ENCODE measurements at regions not wholly inside any gene's neighbourhood (a gene's known extent, or its start where the extent isn't known, plus 50 kb on each side); places are given as distances from the start of the nearest gene placed in this dataset.

- DNase-seq, result peak in 1 of 2 donors; percentile 6
- no peak overlapping the region for H3K4me3 ChIP-seq
- no peaks in the 10 kb centered on the region for H3K36me3 ChIP-seq
- peaks cover 0 to 5% (median 1%) of the 10 kb centered on the region in 4 donors for H3K4me1 ChIP-seq
- 67 to 84% methylated on average over 8 of the region's 8 CpGs for WGBS, 2 donors
- no peak for ATAC-seq (ENCODE audit: low FRiP score in 2 of 2)
- TF ChIP-seq POLR2AphosphoS5 (IDR thresholded peaks at IDR 0.05) (no peak), CTCF (IDR thresholded peaks at IDR 0.05) (no peak), EP300 (IDR thresholded peaks at IDR 0.05) (no peak), POLR2A (IDR thresholded peaks at IDR 0.05) (no peak)
- H3K9me3 ChIP-seq, result no peaks in the 10 kb centered on the region
- no peaks in the 10 kb centered on the region for H3K27me3 ChIP-seq
- H3K27ac ChIP-seq, result no peak overlapping the region
Measured at GRCh38 chr5:172505403-172505759, 51.1 kb upstream of the SH3PXD2B start.

- Histone ChIP-seq H3K27ac (peak overlapping the region in 1 of 4 donors; percentile 11), H3K27me3 (no peaks in the 10 kb centered on the region), H3K4me1 (peaks cover 0 to 5% (median 1%) of the 10 kb centered on the region in 4 donors), H3K36me3 (no peaks in the 10 kb centered on the region), H3K4me3 (no peak overlapping the region), H3K9me3 (no peaks in the 10 kb centered on the region)
- ATAC-seq (ENCODE audit: low FRiP score in 2 of 2) (peak in 1 of 2 donors; percentile 54), DNase-seq (peak in 1 of 2 donors; percentile 12)
- WGBS, 2 donors, result 66 to 77% methylated on average over 4 of the region's 4 CpGs
- TF ChIP-seq EP300 (IDR thresholded peaks at IDR 0.05) (no peak), CTCF (IDR thresholded peaks at IDR 0.05) (no peak), POLR2AphosphoS5 (IDR thresholded peaks at IDR 0.05) (no peak), POLR2A (IDR thresholded peaks at IDR 0.05) (no peak)
Measured at GRCh38 chr5:172504701-172505402, 50.5 kb upstream of the SH3PXD2B start.

GRCh38 chr5:172503925-172504700, 49.8 kb upstream of the SH3PXD2B start:
- H3K27me3 ChIP-seq, result no peaks in the 10 kb centered on the region
- peaks cover 0 to 5% (median 1%) of the 10 kb centered on the region in 4 donors for H3K4me1 ChIP-seq
- DNase-seq (peak; percentile 19 to 67), ATAC-seq (ENCODE audit: low FRiP score in 2 of 2) (peak; percentile 20 to 84)
- TF ChIP-seq POLR2AphosphoS5 (IDR thresholded peaks at IDR 0.05), result no peak
- TF ChIP-seq EP300 (IDR thresholded peaks at IDR 0.05), result no peak
- TF ChIP-seq POLR2A (IDR thresholded peaks at IDR 0.05), result no peak
- no peak for TF ChIP-seq CTCF (IDR thresholded peaks at IDR 0.05)
- WGBS, 2 donors, result 65 to 67% methylated on average over 8 to 10 of the region's 10 CpGs
- no peak overlapping the region for H3K4me3 ChIP-seq
- no peaks in the 10 kb centered on the region for H3K36me3 ChIP-seq
- no peaks in the 10 kb centered on the region for H3K9me3 ChIP-seq
- H3K27ac ChIP-seq, result peak overlapping the region in 1 of 4 donors; percentile 11
